ENCODE measurements at regions not wholly inside any gene's neighbourhood (a gene's known extent, or its start where the extent isn't known, plus 50 kb on each side); places are given as distances from the start of the nearest gene placed in this dataset.

DNA sequence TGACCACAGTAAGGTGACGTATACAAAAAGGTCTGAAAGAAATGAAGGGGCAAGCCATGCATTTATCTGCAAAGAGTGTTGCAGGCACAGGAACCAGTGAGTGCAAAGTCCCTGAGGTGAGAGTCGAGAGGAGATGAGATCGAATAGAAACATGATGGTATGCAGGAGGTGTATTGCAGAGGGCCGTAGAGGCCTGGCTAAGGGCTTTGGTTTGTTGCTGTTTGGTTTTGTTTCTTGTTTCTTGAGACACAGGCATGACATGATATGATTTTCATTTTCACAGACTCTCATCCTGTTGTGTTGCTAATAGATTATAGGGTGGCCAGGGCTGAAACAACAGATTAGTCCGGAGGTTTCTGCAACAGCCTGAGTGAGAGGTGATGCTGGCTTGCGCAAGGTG lies 80.4 kb downstream of the HSPH1 start:
- H3K4me3 ChIP-seq (ENCODE audit: low read depth, low read length): no peak overlapping the region
- DNase-seq (ENCODE audit: low read depth): no peak
- TF ChIP-seq CTCF (conservative IDR thresholded peaks at IDR 0.05; ENCODE audit: low read depth, low read length): no peak

GRCh38 chr13:31074756-31075155 lies 86.9 kb downstream of the HSPH1 start:
- TF ChIP-seq CTCF (conservative IDR thresholded peaks at IDR 0.05; ENCODE audit: low read depth, low read length): no peak
- H3K4me3 ChIP-seq (ENCODE audit: low read depth, low read length): no peak overlapping the region
- DNase-seq (ENCODE audit: low read depth): no peak

DNA sequence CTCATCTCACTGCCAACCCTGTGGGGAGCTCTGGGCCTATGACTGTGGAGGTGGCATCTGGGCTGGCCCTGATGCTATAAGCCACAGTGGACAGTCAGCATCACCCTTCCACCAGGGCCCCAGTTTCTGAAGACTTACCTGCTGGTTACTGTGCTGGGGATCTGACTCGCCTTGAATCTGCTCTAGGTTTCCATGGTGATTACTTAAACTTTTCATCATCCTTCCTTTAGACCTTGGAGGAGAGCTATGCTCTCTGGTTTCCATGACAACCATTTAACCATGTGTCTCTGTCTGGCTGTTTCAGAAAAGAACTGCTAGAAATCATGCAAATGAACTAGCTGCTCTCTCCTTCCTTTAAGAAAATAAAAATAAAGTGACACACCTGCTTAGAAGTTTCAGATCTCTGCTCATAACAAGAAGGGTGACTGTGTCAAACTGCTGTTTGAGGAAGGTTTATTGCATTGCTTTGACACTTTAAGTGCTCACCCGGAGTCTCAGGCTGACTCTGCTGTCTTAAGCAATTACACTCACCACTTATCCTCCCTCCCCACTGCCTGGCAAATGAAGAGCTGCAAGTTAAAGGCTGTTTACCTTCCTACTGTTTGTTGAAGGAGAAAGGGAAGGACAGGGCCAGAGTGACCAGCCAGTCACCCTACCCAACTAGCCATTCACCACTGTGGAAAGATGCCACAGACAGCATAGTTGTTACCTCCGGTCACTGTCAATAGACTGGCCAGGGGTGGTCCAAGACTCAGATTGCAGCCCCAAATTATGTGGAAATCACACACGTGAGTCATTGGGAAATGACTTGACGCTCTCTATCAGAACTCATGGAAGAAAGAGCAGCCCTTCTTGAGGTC lies 87.6 kb downstream of the HSPH1 start:
- no peak for TF ChIP-seq CTCF (conservative IDR thresholded peaks at IDR 0.05; ENCODE audit: low read depth, low read length)
- no peak for DNase-seq (ENCODE audit: low read depth)
- no peak overlapping the region for H3K4me3 ChIP-seq (ENCODE audit: low read depth, low read length)

GRCh38 chr13:31072041-31072440 lies 89.7 kb downstream of the HSPH1 start:
- no peak overlapping the region for H3K4me3 ChIP-seq (ENCODE audit: low read depth, low read length)
- DNase-seq (ENCODE audit: low read depth): no peak
- TF ChIP-seq CTCF (conservative IDR thresholded peaks at IDR 0.05; ENCODE audit: low read depth, low read length): no peak

GRCh38 chr13:31069808-31070534 lies 91.7 kb downstream of the HSPH1 start:
- H3K4me3 ChIP-seq (ENCODE audit: low read depth, low read length): no peak overlapping the region
- TF ChIP-seq CTCF (conservative IDR thresholded peaks at IDR 0.05; ENCODE audit: low read depth, low read length): no peak
- no peak for DNase-seq (ENCODE audit: low read depth)

DNA sequence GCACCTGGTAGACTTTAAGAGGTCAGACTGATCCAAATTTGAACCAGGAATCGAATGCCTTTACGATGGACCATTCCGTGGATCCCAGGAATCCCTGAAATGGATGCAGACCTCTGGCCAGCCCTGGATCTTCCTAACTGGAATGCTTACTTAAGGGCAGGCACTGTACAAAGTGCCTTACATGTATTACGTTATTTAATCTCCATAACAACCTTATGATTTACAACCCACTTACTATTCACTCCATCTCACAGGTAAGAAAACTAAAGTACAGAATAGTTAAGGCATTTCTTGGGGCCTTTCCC lies 93.6 kb downstream of the HSPH1 start:
- no peak overlapping the region for H3K4me3 ChIP-seq (ENCODE audit: low read depth, low read length)
- no peak for DNase-seq (ENCODE audit: low read depth)
- no peak for TF ChIP-seq CTCF (conservative IDR thresholded peaks at IDR 0.05; ENCODE audit: low read depth, low read length)

Data from epithelial cell of proximal tubule (primary cell).